ENCODE measurements at regions not wholly inside any gene's neighbourhood (a gene's known extent, or its start where the extent isn't known, plus 50 kb on each side); places are given as distances from the start of the nearest gene placed in this dataset.

DNA sequence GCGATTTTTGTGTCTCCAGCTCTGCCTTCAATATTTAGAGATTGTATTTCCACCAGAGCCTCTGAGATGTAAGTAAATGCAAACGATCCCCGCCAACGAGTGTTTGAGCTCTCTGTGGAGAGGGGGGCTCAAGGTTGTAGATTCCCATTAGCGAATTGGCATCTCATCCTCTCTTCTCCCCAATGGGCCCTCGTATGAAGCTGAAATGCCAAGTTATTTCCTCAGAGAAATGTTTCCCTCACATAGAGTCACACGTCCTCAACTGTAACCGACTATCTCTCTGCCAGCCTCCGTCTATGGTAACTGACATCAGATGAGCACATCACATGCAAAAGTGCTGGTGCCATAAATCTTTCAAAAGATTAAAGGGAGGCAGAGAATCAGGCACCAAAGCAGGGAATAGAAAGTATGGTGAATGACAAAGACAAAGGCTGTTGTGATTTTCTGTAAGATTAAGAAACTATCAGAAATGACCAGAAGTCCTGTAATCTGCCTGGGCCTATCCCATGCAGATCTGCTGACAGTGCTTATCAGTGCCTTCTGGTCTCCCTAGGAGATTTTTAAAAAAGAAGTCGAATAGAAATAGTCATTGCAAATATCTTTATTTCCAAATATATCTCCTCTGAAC is 157.1 kb downstream of the PDGFRA start (continued):
- TF ChIP-seq, protein P1, sequence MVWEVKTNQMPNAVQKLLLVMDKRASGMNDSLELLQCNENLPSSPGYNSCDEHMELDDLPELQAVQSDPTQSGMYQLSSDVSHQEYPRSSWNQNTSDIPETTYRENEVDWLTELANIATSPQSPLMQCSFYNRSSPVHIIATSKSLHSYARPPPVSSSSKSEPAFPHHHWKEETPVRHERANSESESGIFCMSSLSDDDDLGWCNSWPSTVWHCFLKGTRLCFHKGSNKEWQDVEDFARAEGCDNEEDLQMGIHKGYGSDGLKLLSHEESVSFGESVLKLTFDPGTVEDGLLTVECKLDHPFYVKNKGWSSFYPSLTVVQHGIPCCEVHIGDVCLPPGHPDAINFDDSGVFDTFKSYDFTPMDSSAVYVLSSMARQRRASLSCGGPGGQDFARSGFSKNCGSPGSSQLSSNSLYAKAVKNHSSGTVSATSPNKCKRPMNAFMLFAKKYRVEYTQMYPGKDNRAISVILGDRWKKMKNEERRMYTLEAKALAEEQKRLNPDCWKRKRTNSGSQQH (CRISPR knock-in tag; IDR thresholded peaks at IDR 0.05): no peak
- TF ChIP-seq CBX3 (IDR thresholded peaks at IDR 0.05; ENCODE audit: borderline replicate concordance in 1 of 2, low read length in 2 of 2): no peak
- peak; percentile 99 for TF ChIP-seq MEIS2 (IDR thresholded peaks at IDR 0.05; ENCODE audit: partially characterized antibody)
- no peak for TF ChIP-seq NFIC (IDR thresholded peaks at IDR 0.05)
- no peak for TF ChIP-seq HCFC1 (IDR thresholded peaks at IDR 0.05; ENCODE audit: low read depth, low read length)
- no peak for TF ChIP-seq PCBP1 (IDR thresholded peaks at IDR 0.05; ENCODE audit: low read depth, low read length, poor library complexity, severe bottlenecking)
- TF ChIP-seq PTRF (tag; IDR thresholded peaks at IDR 0.05): no peak
- TF ChIP-seq, protein P2, sequence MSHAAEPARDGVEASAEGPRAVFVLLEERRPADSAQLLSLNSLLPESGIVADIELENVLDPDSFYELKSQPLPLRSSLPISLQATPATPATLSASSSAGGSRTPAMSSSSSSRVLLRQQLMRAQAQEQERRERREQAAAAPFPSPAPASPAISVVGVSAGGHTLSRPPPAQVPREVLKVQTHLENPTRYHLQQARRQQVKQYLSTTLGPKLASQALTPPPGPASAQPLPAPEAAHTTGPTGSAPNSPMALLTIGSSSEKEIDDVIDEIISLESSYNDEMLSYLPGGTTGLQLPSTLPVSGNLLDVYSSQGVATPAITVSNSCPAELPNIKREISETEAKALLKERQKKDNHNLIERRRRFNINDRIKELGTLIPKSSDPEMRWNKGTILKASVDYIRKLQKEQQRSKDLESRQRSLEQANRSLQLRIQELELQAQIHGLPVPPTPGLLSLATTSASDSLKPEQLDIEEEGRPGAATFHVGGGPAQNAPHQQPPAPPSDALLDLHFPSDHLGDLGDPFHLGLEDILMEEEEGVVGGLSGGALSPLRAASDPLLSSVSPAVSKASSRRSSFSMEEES (CRISPR knock-in tag; IDR thresholded peaks at IDR 0.05): 0 out of 2 replicates have a peak, but pooled peaks have one; percentile 1
- TF ChIP-seq PPARD (CRISPR knock-in tag; IDR thresholded peaks at IDR 0.05): no peak
- no peak for TF ChIP-seq LARP7 (IDR thresholded peaks at IDR 0.05)
